Calu3 (cell line): ENCODE measurements at regions not wholly inside any gene's neighbourhood (a gene's known extent, or its start where the extent isn't known, plus 50 kb on each side); places are given as distances from the start of the nearest gene placed in this dataset.

ENCODE experiments used
- BruUV-seq: library from RNA; stranded (reverse); fragments of 400-500 nt; replicated peaks from 2 replicates; lab custom pipeline; 2021; lab: Mats Ljungman, UMichigan
- CTCF ChIA-PET: fragments of 300-600 bp; sonication (Branson Sonifier 250); formaldehyde crosslinking; loops from one replicate; lab custom pipeline; 2022; ENCODE audit warnings: antibody characterized with exemption; lab: Charles Lee
- DNase-seq: peaks from one replicate; pipeline ENCODE4 v3.0.0; 2022
- H3K27ac Mint-ChIP-seq: one replicate; pipeline ENCODE4 v1.8.0; 2022; ENCODE audit warnings: mixed read lengths; ENCODE audit not compliant: unreplicated experiment
- H3K27me3 Mint-ChIP-seq: one replicate; pipeline ENCODE4 v1.8.0; 2022; ENCODE audit warnings: mixed read lengths; ENCODE audit not compliant: unreplicated experiment
- H3K36me3 Mint-ChIP-seq: one replicate; pipeline ENCODE4 v1.8.0; 2022; ENCODE audit warnings: mild to moderate bottlenecking, moderate library complexity, mixed read lengths; ENCODE audit not compliant: insufficient read depth, unreplicated experiment
- H3K4me1 Mint-ChIP-seq: one replicate; pipeline ENCODE4 v1.8.0; 2022; ENCODE audit warnings: mild to moderate bottlenecking, low read depth, mixed read lengths; ENCODE audit not compliant: unreplicated experiment
- H3K4me3 Mint-ChIP-seq: one replicate; pipeline ENCODE4 v1.8.0; 2022; ENCODE audit warnings: mild to moderate bottlenecking, low read depth, moderate library complexity, mixed read lengths; ENCODE audit not compliant: unreplicated experiment
- H3K9me3 Mint-ChIP-seq: one replicate; pipeline ENCODE4 v1.8.0; 2022; ENCODE audit warnings: low read depth, mixed read lengths; ENCODE audit not compliant: unreplicated experiment
- CTCF ChIP-seq: fragments of 200-600 bp; IDR thresholded peaks from one replicate; pipeline ENCODE4 v1.8.0; 2022; ENCODE audit warnings: antibody characterized with exemption; ENCODE audit not compliant: unreplicated experiment
- intact Hi-C: fragments of 100-400 bp; cut with micrococcal nuclease; formaldehyde crosslinking; loops from one replicate; pipeline ENCODE4 v1.10.0; 2022; ENCODE audit not compliant: unreplicated experiment

GRCh38 chr13:109677206-109677605 is 109.2 kb downstream of the IRS2 start:
- Mint-ChIP-seq H3K4me3 (no peak overlapping the region), H3K9me3 (no peaks in the 10 kb centered on the region), H3K27ac (no peak overlapping the region), H3K4me1 (no peaks in the 10 kb centered on the region), H3K36me3 (no peaks in the 10 kb centered on the region), H3K27me3 (no peaks in the 10 kb centered on the region)
- CTCF ChIA-PET: no interaction called here
- TF ChIP-seq CTCF: no peak
- BruUV-seq: no TSS peak
- DNase-seq: no peak
- intact Hi-C loops: no loop called here

GRCh38 chr13:109673477-109673876 is 112.9 kb downstream of the IRS2 start:
- no TSS peak for BruUV-seq
- no peak for DNase-seq
- TF ChIP-seq CTCF: no peak
- Mint-ChIP-seq H3K9me3 (no peaks in the 10 kb centered on the region), H3K27ac (no peak overlapping the region), H3K27me3 (no peaks in the 10 kb centered on the region), H3K36me3 (no peaks in the 10 kb centered on the region), H3K4me1 (no peaks in the 10 kb centered on the region), H3K4me3 (no peak overlapping the region)
- intact Hi-C loops: no loop called here
- CTCF ChIA-PET: no interaction called here

- H3K4me3 Mint-ChIP-seq: no peak overlapping the region
- no peak for TF ChIP-seq CTCF
- no peaks in the 10 kb centered on the region for H3K9me3 Mint-ChIP-seq
- intact Hi-C loops: no loop called here
- no peaks in the 10 kb centered on the region for H3K36me3 Mint-ChIP-seq
- H3K4me1 Mint-ChIP-seq: peaks cover 2% of the 10 kb centered on the region
- no peaks in the 10 kb centered on the region for H3K27me3 Mint-ChIP-seq
- BruUV-seq: no TSS peak
- DNase-seq: no peak
- no peak overlapping the region for H3K27ac Mint-ChIP-seq
- CTCF ChIA-PET: no interaction called here
Measured at GRCh38 chr13:109672545-109672944, 113.8 kb downstream of the IRS2 start.

DNA sequence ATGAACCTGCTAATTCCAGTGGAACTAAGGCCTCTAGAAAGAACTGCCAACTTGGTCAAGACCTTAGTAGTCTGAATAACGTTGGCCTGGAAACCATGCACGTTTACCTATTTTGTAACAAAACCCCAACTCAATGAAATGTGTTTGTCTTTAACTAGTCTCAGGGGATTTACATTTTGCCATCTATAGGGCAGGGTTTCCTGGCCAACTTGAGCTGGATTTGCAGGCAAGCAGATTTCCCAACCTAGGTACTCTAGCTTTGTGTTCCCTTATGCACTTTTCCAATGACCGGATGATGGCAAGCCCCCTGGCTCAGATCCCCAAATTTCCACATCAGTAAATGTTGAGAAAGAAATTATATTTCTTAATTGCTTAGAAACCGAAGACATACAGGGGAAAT is 114.5 kb downstream of the IRS2 start:
- Mint-ChIP-seq H3K4me1 (peaks cover 9% of the 10 kb centered on the region), H3K27me3 (no peaks in the 10 kb centered on the region), H3K4me3 (no peak overlapping the region), H3K27ac (no peak overlapping the region), H3K9me3 (no peaks in the 10 kb centered on the region), H3K36me3 (no peaks in the 10 kb centered on the region)
- no peak for TF ChIP-seq CTCF
- no peak for DNase-seq
- no TSS peak for BruUV-seq
- CTCF ChIA-PET: no interaction called here
- intact Hi-C loops: no loop called here

- H3K4me1 Mint-ChIP-seq: peaks cover 9% of the 10 kb centered on the region
- no peak overlapping the region for H3K27ac Mint-ChIP-seq
- no peak for DNase-seq
- intact Hi-C loops: no loop called here
- CTCF ChIA-PET: no interaction called here
- no peaks in the 10 kb centered on the region for H3K36me3 Mint-ChIP-seq
- H3K4me3 Mint-ChIP-seq: no peak overlapping the region
- no peak for TF ChIP-seq CTCF
- no peaks in the 10 kb centered on the region for H3K9me3 Mint-ChIP-seq
- no peaks in the 10 kb centered on the region for H3K27me3 Mint-ChIP-seq
- BruUV-seq: no TSS peak
Measured at GRCh38 chr13:109670776-109671175, 115.6 kb downstream of the IRS2 start.
